ENCODE measurements at regions not wholly inside any gene's neighbourhood (a gene's known extent, or its start where the extent isn't known, plus 50 kb on each side); places are given as distances from the start of the nearest gene placed in this dataset.

DNA sequence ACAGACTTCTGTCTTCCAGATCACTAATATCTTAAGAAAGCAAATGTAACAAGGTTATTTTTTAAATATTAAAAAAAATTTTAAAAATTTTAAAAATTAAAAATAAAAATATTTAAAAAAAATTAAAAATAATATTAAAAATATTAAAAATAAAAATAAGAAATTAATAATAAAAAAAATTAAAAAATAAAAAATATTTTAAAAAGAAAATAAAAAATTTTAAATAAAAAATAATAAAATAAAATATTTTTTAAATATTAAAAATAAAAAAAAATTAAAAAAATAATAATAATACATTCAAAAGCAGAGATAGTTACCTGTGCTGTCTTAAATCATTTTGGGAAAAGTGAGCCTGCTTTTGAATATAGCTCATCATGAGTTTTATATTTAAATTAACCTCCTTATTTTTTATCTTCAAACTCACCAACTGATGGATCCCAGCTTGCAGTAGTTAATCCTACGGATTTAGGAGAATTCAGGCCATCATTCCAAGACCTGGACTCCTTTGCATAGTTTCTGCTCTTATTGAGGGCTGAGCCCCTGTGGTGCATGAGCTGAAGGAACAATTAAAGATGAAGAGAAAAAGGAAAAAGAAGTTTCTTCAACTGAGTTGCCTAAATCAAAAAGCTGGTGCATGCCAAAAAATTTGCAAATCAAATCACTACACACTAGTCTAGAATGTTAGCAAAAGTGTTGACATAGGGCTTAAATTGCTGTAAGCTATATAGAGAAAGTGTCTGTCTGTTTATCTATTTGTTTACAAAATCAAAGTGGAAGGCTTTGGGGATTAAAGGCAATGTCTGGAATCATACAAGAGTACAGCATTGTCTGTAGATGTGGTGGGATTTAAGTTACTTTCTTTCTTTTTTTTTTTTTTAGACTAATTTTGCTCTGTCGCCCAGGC is 50.5 kb upstream of the ZNF438 start:
- DNase-seq: no peak

- peak; percentile 19 for DNase-seq
Observed at GRCh38 chr10:31083765-31084184, 52.1 kb upstream of the ZNF438 start.

GRCh38 chr10:31087011-31087410 is 55.3 kb upstream of the ZNF438 start:
- no peak for DNase-seq

- no peak for DNase-seq
Observed at GRCh38 chr10:31087851-31088250, 56.2 kb upstream of the ZNF438 start.

GRCh38 chr10:31090894-31091607 is 59.4 kb upstream of the ZNF438 start:
- DNase-seq: no peak

DNA sequence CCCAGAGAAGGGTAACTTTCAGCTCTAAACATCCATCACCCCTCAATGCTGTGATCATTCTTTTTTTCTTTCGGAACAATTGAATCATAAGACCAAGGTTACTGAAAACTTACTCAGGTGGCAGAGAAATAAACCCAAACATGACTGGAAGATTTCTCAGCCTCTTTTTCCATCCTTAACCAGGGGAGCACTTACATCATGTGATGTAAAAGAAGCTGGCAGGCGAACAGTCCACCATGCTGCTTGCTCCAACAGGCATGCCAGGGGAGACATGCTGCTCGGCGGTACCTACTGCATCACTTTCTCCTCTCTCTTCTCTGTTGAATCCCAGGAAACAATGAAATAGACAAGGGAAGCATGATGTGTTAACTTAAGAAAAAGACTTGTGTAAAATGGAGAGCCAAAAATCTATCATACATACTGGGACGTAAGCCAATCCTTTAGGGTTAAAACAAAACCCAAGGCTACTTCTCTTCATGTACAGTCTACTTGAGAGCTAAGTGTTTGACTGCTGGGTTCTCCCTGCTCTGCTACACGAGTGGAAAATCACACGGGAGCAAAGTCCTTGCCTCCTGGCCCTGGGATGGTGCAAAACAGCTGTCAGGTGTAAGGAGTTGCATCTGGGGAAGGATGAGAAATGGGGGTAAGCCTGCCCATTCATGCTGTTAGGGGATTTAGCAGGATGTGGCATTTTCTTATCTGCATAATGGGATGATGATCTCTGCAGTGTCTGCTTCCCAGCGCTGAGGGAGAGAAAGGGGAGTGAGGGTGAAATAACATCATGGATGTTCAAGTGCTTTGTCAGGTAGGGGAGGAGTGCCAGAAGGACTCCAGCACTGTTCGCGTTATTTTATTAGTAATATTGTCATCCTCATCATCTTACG is 64.3 kb upstream of the ZNF438 start:
- no peak for DNase-seq

- DNase-seq: no peak
Observed at GRCh38 chr10:31098046-31098445, 66.4 kb upstream of the ZNF438 start.

- no peak for DNase-seq
Observed at GRCh38 chr10:31099094-31099493, 67.4 kb upstream of the ZNF438 start.

GRCh38 chr10:31099664-31100063 is 68.0 kb upstream of the ZNF438 start:
- DNase-seq: no peak

DNA sequence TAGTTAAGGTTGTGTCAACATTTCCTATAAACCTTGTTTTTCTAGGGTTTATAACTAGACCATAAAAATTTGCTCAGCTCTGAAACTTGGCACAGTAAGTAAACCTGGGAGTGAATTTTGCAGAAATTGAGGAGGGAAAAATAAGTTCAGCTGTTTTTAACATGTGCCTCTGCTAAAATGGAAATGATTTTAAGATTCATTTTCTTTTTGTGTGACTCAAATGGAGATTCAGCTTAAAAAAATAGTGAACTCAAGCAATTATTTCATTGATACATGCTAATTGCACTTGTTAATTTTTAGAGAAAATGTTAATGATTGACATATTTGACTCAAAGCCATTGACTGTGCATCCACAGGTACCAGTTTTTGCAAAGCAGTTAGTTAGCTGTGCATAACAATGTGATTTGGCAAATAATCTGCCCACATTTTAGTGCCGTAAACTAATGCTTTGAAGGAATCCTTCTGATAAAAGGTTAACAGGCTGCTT is 68.5 kb upstream of the ZNF438 start:
- DNase-seq: no peak

GRCh38 chr10:31100662-31101061 is 69.0 kb upstream of the ZNF438 start:
- no peak for DNase-seq

DNA sequence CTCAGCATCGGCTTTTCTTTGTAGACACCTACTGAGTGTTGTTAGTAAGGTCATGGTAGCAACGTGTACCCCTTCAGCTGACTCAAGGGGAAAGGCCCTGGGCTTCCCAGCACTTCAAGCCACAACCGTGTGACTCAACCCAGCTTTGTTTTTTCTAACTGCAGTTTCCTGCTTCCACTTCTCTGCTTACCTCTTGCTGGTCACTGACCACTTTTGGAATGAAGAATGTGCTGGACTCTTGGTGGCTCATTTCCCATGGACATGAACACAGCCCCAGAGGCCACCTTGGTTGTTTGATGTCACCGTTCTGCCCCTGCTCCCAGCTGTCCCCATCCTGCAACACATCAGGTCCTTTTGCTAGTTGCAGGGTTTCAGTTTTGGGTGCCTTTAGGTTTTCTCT is 69.5 kb upstream of the ZNF438 start:
- no peak for DNase-seq

DNA sequence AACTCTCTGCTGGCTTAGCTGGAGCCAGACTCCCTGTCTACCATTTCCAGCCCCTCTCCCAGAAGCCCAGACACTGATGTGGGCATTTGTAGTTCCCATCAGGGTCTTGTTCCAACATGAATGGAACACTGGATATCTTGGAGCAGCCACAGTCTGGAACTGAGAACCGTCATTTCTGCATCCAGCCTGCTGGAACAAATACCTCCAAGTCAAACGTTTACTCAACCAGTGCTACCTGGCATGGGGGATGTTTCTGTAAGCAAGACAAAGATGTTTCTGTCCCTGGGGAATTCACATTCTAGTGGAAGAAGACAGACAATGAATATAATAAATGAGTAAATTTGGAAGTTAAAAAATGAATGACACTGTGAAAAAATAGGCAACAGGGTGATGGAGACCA is 70.8 kb upstream of the ZNF438 start:
- no peak for DNase-seq

DNA sequence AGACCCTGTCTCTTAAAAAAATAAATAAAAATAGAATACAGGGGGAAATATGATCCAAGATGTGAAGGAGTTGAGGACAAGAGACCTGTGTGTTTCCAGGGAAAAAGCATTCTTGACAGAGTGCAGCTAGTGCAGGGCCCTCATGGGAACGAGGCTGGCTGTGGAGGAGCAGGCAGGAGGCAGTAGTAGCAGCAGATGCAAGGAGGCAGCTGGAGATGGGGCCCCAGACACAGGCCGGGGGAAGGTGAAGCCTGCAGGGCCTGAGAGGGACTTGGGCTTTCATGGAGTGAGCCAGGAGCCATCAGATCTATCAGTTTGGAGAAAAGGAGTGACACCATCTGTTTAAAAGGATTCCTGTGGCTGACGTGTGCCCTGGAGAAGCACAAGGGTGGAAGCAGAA is 71.4 kb upstream of the ZNF438 start:
- no peak for DNase-seq

DNA sequence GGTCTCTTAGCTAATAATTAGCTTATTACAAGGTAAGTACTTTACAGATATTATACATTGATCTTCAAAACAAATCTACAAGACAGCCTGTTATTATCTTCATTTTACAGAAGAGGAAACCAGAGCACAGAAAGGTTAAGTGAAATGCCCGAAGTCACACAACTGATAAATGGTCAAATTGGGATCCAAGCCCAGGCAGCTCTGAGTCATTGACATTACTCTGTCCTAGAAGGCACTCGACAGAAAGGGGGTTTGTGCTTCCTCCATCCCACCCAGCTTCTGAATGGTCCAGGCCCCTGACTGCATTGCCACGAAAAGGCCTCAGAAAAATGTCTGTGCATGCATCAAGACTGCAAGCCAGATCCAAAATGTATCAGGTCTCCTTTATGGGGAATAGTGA is 81.3 kb upstream of the ZNF438 start:
- DNase-seq: no peak

DNA sequence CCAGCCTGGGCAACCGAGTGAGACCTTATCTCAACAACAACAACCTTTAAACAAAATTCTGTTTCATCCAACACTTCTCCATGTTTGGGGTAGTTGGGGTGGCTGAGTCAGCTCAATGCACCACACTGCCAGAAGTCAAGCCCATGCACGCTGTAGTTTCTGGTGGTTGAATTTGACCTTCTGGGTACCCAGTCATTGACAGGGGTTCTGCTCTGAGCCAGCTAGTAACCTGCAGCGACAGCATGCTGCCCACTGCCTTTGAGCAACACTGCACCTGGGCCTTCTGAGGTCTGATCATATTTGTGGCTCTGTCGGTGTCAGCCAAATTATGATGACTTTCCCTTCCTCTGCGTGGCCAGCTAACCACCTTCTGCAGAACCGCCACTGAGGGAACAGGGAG is 84.6 kb upstream of the ZNF438 start:
- DNase-seq: no peak

- no peak for DNase-seq
Observed at GRCh38 chr10:31118556-31118955, 86.9 kb upstream of the ZNF438 start.

GRCh38 chr10:31120392-31120791 is 88.7 kb upstream of the ZNF438 start:
- DNase-seq: no peak

DNA sequence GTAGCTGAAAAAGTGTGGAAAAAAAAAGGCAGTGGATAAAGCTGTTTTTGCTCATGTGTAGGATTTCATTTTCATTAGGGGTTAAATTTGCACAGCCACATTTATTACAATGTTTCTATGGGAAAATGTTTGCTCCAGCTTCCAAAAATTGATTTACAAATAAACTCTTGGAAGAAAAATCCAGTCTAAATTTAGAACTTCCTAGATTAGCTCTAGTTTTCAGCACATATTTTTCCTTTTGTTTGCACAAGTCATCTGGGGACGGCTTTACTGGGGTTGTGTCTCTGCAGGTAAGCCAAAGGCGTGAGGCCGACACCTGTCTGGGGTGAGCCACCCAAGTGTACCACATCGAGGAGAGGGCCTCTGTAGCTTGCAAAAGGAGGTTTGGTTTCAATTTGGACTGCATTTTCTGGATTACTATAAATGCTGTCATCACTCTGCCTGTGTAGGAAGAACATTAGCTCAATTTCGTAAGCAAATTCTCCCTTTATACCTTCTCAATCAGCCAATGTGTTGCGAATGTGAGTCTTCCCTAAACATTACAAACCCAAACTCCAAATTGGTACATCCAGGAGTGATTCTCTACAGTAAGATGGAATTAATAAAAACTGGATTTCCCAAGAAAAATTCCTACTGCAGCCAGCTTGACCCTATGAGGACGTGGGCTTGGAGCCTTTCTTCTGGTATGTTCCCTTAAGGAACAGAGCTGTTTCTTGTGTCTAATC is 89.5 kb upstream of the ZNF438 start:
- DNase-seq: no peak

- DNase-seq: no peak
Observed at GRCh38 chr10:31121757-31122577, 90.3 kb upstream of the ZNF438 start.

DNA sequence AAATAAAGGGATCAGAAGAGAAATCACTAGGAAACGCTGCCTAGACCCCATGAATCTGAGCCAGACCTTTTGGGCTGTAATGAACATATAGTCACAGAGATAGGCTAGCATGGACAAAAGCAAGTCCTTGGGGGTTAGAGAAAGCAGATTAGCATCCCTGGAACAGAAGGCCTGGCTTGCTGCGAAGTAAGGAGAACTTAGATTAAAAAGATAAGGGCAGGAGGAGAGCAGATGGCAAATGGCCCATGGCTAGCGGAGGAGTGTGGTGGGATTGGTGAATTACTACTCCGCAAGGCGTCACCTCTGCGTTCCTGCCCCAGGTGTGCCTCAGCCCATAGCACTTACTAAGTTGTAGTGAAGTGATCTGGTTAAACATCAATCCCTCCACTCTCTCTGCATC is 92.3 kb upstream of the ZNF438 start:
- no peak for DNase-seq
